HCT116 (cell line): ENCODE measurements at regions not wholly inside any gene's neighbourhood (a gene's known extent, or its start where the extent isn't known, plus 50 kb on each side); places are given as distances from the start of the nearest gene placed in this dataset.

Experiments used
- ATAC-seq: fragments of 200-7000 bp; cut with Tn5 transposase; 2 replicates; pipeline ENCODE4 v1.9.1; 2020; ENCODE audit warnings: mild to moderate bottlenecking, moderate library complexity
- BruUV-seq: library from RNA; stranded (reverse); fragments of 400-500 nt; replicated peaks from 2 replicates; lab custom pipeline; 2021; lab: Mats Ljungman, UMichigan
- CTCF ChIA-PET: fragments of 300-600 bp; sonication (Branson Sonifier 250); formaldehyde crosslinking; loops from one replicate; lab custom pipeline; 2021; ENCODE audit warnings: antibody characterized with exemption; lab: Charles Lee
- POLR2A ChIA-PET: fragments of 300-600, 350-600 bp; sonication (Branson Sonifier 250); formaldehyde crosslinking; loops from one replicate; lab custom pipeline; 2021; ENCODE audit warnings: antibody characterized with exemption; lab: Charles Lee
- RAD21 ChIA-PET, 2 experiments: fragments of 300-600 bp; sonication (Branson Sonifier 250); formaldehyde crosslinking; loops; one replicate each; lab custom pipeline; 2023; ENCODE audit warnings: low total read pairs in 2 of 2; ENCODE audit not compliant: uncharacterized antibody in 2 of 2, unreplicated experiment in 2 of 2, low non-redundant PET in 1 of 2; lab: Charles Lee
- DNase-seq: peaks from one replicate; pipeline ENCODE4 v3.0.0-alpha.2; 2010; ENCODE audit warnings: low read depth, low spot score
- H2AFZ ChIP-seq: fragments of 200-600 bp; shearing (Covaris generic), sonication (generic); 2 replicates; pipeline ENCODE4 v1.6.1; 2017; ENCODE audit warnings: low read depth, mixed run types, mixed read lengths, antibody characterized with exemption, low read length; ENCODE audit not compliant: poor library complexity, severe bottlenecking
- H3K27ac ChIP-seq: 2 replicates; pipeline ENCODE4 v1.5.1; 2012; ENCODE audit warnings: low read depth, low read length
- H3K27me3 ChIP-seq: fragments of 200-600 bp; sonication (generic); 2 replicates; pipeline ENCODE4 v1.6.1; 2016; ENCODE audit warnings: mixed run types, low read length, mixed read lengths; ENCODE audit not compliant: insufficient read depth
- H3K36me3 ChIP-seq, 2 experiments: fragments of 200-500 bp in 1 of 2; fragments of 200-600 bp in 1 of 2; sonication (Bioruptor generic) in 1 of 2; sonication (generic) in 1 of 2; 2 replicates each; pipeline versions ENCODE4 v1.5.1 to v1.6.1; 2014 to 2016; ENCODE audit warnings: low read length in 2 of 2, inconsistent platforms in 1 of 2, mixed read lengths in 1 of 2, mixed run types in 1 of 2; ENCODE audit not compliant: insufficient read depth in 2 of 2, control insufficient read depth in 1 of 2
- H3K4me1 ChIP-seq, 2 experiments: fragments of 200-600 bp in 1 of 2; sonication (generic) in 1 of 2; 2 replicates each; pipeline versions ENCODE4 v1.5.1 to v1.6.1; 2012 to 2017; ENCODE audit warnings: low read length in 2 of 2, inconsistent platforms in 1 of 2, mild to moderate bottlenecking in 1 of 2, mixed read lengths in 1 of 2, mixed run types in 1 of 2, moderate library complexity in 1 of 2; ENCODE audit not compliant: insufficient read depth in 2 of 2, control insufficient read depth in 1 of 2
- H3K4me2 ChIP-seq: fragments of 200-600 bp; sonication (generic); 2 replicates; pipeline ENCODE4 v1.6.1; 2017; ENCODE audit warnings: mixed run types, low read length, mixed read lengths
- H3K4me3 ChIP-seq, 2 experiments: fragments of 200-600 bp in 1 of 2; sonication (generic) in 1 of 2; replicated peaks in 1 of 2; 2 replicates each; pipeline ENCODE4 v1.5.1; 2011 to 2016; ENCODE audit warnings: low read length in 2 of 2, control low read depth in 1 of 2, low read depth in 1 of 2, mild to moderate bottlenecking in 1 of 2, mixed read lengths in 1 of 2, mixed run types in 1 of 2
- H3K79me2 ChIP-seq: fragments of 200-600 bp; sonication (generic); 2 replicates; pipeline ENCODE4 v1.6.1; 2017; ENCODE audit warnings: mild to moderate bottlenecking, mixed run types, low read length, moderate library complexity, mixed read lengths; ENCODE audit not compliant: insufficient read depth
- H3K9ac ChIP-seq: fragments of 200-600 bp; sonication (generic); 2 replicates; pipeline ENCODE4 v1.6.1; 2016; ENCODE audit warnings: low read length, mixed read lengths
- H3K9me2 ChIP-seq: fragments of 200-600 bp; sonication (generic), shearing (Covaris generic); 2 replicates; pipeline ENCODE4 v1.6.1; 2017; ENCODE audit warnings: mixed run types, mild to moderate bottlenecking, moderate library complexity; ENCODE audit not compliant: insufficient read depth
- H3K9me3 ChIP-seq, 2 experiments: fragments of 200-500 bp in 1 of 2; fragments of 200-600 bp in 1 of 2; sonication (Bioruptor generic) in 1 of 2; sonication (generic) in 1 of 2; 2 replicates each; pipeline ENCODE4 v1.6.1; 2014 to 2017; ENCODE audit warnings: low read length in 2 of 2, mixed read lengths in 2 of 2, inconsistent platforms in 1 of 2, low read depth in 1 of 2, mild to moderate bottlenecking in 1 of 2, mixed run types in 1 of 2, moderate library complexity in 1 of 2; ENCODE audit not compliant: control insufficient read depth in 1 of 2, insufficient read depth in 1 of 2
- H4K20me1 ChIP-seq: fragments of 200-600 bp; sonication (generic), shearing (Covaris generic); 2 replicates; pipeline ENCODE4 v1.6.1; 2017; ENCODE audit warnings: mixed run types, mild to moderate bottlenecking, moderate library complexity; ENCODE audit not compliant: insufficient read depth
- CBX3 ChIP-seq: IDR thresholded peaks from 2 replicates; pipeline ENCODE4 v1.6.1; 2012; ENCODE audit warnings: low read depth
- EGR1 ChIP-seq: IDR thresholded peaks from 2 replicates; pipeline ENCODE4 v1.6.1; 2012; ENCODE audit warnings: low read depth
- ELF1 ChIP-seq: IDR thresholded peaks from 2 replicates; pipeline ENCODE4 v1.6.1; 2012; ENCODE audit warnings: low read depth, borderline replicate concordance
- EZH2 ChIP-seq: fragments of 200-600 bp; sonication (generic); IDR thresholded peaks from 2 replicates; pipeline ENCODE4 v1.6.1; 2017; ENCODE audit warnings: antibody characterized with exemption, mixed run types
- FOSL1 ChIP-seq: IDR thresholded peaks from 2 replicates; pipeline ENCODE4 v1.6.1; 2012; ENCODE audit warnings: low read depth
- POLR2AphosphoS5 ChIP-seq: IDR thresholded peaks from 2 replicates; pipeline ENCODE4 v1.6.1; 2011; ENCODE audit warnings: mild to moderate bottlenecking, low read depth, low read length, moderate library complexity
- RAD21 ChIP-seq: IDR thresholded peaks from 2 replicates; pipeline ENCODE4 v1.6.1; 2012; ENCODE audit warnings: low read depth, mild to moderate bottlenecking
- SP1 ChIP-seq: IDR thresholded peaks from 2 replicates; pipeline ENCODE4 v1.6.1; 2012; ENCODE audit warnings: low read depth
- SRF ChIP-seq: IDR thresholded peaks from 2 replicates; pipeline ENCODE4 v1.6.1; 2012; ENCODE audit warnings: low read depth
- TCF7L2 ChIP-seq: IDR thresholded peaks from 2 replicates; pipeline ENCODE4 v1.7.0; 2011; ENCODE audit warnings: borderline replicate concordance, inconsistent platforms; ENCODE audit not compliant: insufficient read depth, insufficient read length; ENCODE audit errors: extremely low read depth
- YY1 ChIP-seq: IDR thresholded peaks from 2 replicates; pipeline ENCODE4 v1.6.1; 2011; ENCODE audit warnings: low read length, low read depth, moderate library complexity, mild to moderate bottlenecking; ENCODE audit not compliant: insufficient replicate concordance; ENCODE audit errors: extremely low read depth
- ZFX ChIP-seq: fragments of 450-650 bp; IDR thresholded peaks from 2 replicates; pipeline ENCODE4 v1.6.1; 2017
- ZNF274 ChIP-seq: fragments of 200-500 bp; sonication (Bioruptor generic); IDR thresholded peaks from 2 replicates; pipeline ENCODE4 v1.6.1; 2014; ENCODE audit warnings: mild to moderate bottlenecking, low read depth, low read length, inconsistent platforms
- intact Hi-C: fragments of 100-400 bp; cut with micrococcal nuclease; formaldehyde crosslinking; loops from 2 replicates; pipeline ENCODE4 v1.10.0; 2022
- TF ChIP-seq, protein P1 (sequence below): IDR thresholded peaks from 2 replicates; pipeline ENCODE4 v1.6.1; 2012
- TF ChIP-seq, protein P2 (sequence below): IDR thresholded peaks from 2 replicates; pipeline ENCODE4 v1.6.1; 2012; ENCODE audit warnings: low read depth
- TF ChIP-seq, protein P3 (sequence below): IDR thresholded peaks from 2 replicates; pipeline ENCODE4 v1.6.1; 2012
- TF ChIP-seq, protein P4 (sequence below), 3 experiments: fragments of 200-600 bp in 1 of 3; sonication (generic) in 1 of 3; IDR thresholded peaks in 2 of 3; conservative IDR thresholded peaks in 1 of 3; 2 replicates each; pipeline ENCODE4 v1.5.1; 2012 to 2017; ENCODE audit warnings: low read depth in 2 of 3, low read length in 2 of 3, antibody characterized with exemption in 1 of 3, borderline replicate concordance in 1 of 3, control low read depth in 1 of 3, mild to moderate bottlenecking in 1 of 3, mixed read lengths in 1 of 3, mixed run types in 1 of 3, moderate library complexity in 1 of 3; ENCODE audit not compliant: insufficient read depth in 1 of 3

DNA sequence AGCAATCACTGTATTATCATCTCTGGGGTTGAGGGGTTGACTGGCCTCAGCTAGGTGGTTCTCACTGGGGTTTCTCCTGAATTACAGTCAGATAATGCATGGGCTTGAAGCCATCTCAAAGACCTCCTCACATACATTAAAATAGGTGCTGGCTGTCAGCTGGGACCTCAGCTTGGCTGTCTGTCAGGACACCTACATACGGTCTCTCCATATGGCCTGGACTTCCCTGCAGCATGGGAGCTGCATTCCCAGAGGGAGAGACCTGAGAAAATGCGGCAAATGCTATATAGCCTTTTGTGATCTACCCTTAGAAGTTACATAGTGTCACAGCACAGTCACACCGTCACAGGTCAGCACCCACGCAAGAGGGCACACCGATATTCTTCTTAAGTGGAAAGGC is 93.6 kb downstream of the TSEN15 start:
- no peak overlapping the region for H3K4me2 ChIP-seq
- no peak overlapping the region for H3K4me3 ChIP-seq
- no peaks in the 10 kb centered on the region for H3K9me2 ChIP-seq
- DNase-seq (no peak), ATAC-seq (no peak)
- ChIA-PET RAD21 (no interaction called here), CTCF (no interaction called here), POLR2A (no interaction called here)
- intact Hi-C loops: no loop called here
- H3K27me3 ChIP-seq: no peaks in the 10 kb centered on the region
- no TSS peak for BruUV-seq
- TF ChIP-seq, protein P1, sequence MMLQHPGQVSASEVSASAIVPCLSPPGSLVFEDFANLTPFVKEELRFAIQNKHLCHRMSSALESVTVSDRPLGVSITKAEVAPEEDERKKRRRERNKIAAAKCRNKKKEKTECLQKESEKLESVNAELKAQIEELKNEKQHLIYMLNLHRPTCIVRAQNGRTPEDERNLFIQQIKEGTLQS: no peak
- TF ChIP-seq EGR1 (no peak), EZH2 (no peak), TCF7L2 (no peak), SP1 (no peak), YY1 (no peak), RAD21 (no peak), CBX3 (no peak), ELF1 (no peak), FOSL1 (no peak), POLR2AphosphoS5 (no peak), ZFX (no peak), SRF (no peak), ZNF274 (no peak)
- TF ChIP-seq, protein P2, sequence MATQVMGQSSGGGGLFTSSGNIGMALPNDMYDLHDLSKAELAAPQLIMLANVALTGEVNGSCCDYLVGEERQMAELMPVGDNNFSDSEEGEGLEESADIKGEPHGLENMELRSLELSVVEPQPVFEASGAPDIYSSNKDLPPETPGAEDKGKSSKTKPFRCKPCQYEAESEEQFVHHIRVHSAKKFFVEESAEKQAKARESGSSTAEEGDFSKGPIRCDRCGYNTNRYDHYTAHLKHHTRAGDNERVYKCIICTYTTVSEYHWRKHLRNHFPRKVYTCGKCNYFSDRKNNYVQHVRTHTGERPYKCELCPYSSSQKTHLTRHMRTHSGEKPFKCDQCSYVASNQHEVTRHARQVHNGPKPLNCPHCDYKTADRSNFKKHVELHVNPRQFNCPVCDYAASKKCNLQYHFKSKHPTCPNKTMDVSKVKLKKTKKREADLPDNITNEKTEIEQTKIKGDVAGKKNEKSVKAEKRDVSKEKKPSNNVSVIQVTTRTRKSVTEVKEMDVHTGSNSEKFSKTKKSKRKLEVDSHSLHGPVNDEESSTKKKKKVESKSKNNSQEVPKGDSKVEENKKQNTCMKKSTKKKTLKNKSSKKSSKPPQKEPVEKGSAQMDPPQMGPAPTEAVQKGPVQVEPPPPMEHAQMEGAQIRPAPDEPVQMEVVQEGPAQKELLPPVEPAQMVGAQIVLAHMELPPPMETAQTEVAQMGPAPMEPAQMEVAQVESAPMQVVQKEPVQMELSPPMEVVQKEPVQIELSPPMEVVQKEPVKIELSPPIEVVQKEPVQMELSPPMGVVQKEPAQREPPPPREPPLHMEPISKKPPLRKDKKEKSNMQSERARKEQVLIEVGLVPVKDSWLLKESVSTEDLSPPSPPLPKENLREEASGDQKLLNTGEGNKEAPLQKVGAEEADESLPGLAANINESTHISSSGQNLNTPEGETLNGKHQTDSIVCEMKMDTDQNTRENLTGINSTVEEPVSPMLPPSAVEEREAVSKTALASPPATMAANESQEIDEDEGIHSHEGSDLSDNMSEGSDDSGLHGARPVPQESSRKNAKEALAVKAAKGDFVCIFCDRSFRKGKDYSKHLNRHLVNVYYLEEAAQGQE: no peak
- TF ChIP-seq, protein P3, sequence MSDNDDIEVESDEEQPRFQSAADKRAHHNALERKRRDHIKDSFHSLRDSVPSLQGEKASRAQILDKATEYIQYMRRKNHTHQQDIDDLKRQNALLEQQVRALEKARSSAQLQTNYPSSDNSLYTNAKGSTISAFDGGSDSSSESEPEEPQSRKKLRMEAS: no peak
- TF ChIP-seq, protein P4, sequence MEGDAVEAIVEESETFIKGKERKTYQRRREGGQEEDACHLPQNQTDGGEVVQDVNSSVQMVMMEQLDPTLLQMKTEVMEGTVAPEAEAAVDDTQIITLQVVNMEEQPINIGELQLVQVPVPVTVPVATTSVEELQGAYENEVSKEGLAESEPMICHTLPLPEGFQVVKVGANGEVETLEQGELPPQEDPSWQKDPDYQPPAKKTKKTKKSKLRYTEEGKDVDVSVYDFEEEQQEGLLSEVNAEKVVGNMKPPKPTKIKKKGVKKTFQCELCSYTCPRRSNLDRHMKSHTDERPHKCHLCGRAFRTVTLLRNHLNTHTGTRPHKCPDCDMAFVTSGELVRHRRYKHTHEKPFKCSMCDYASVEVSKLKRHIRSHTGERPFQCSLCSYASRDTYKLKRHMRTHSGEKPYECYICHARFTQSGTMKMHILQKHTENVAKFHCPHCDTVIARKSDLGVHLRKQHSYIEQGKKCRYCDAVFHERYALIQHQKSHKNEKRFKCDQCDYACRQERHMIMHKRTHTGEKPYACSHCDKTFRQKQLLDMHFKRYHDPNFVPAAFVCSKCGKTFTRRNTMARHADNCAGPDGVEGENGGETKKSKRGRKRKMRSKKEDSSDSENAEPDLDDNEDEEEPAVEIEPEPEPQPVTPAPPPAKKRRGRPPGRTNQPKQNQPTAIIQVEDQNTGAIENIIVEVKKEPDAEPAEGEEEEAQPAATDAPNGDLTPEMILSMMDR (IDR thresholded peaks at IDR 0.05 in 2 of 3, conservative IDR thresholded peaks at IDR 0.05 in 1 of 3; ENCODE audit: borderline replicate concordance in 1 of 3, insufficient read depth in 1 of 3, low read depth in 2 of 3, low read length in 2 of 3): no peak
- no peaks in the 10 kb centered on the region for H3K4me1 ChIP-seq
- H2AFZ ChIP-seq: no peak overlapping the region
- H3K36me3 ChIP-seq: no peaks in the 10 kb centered on the region
- no peaks in the 10 kb centered on the region for H4K20me1 ChIP-seq
- H3K27ac ChIP-seq: no peak overlapping the region
- no peaks in the 10 kb centered on the region for H3K79me2 ChIP-seq
- no peaks in the 10 kb centered on the region for H3K9me3 ChIP-seq
- no peak overlapping the region for H3K9ac ChIP-seq
